ENCODE measurements at regions not wholly inside any gene's neighbourhood (a gene's known extent, or its start where the extent isn't known, plus 50 kb on each side); places are given as distances from the start of the nearest gene placed in this dataset.

DNA sequence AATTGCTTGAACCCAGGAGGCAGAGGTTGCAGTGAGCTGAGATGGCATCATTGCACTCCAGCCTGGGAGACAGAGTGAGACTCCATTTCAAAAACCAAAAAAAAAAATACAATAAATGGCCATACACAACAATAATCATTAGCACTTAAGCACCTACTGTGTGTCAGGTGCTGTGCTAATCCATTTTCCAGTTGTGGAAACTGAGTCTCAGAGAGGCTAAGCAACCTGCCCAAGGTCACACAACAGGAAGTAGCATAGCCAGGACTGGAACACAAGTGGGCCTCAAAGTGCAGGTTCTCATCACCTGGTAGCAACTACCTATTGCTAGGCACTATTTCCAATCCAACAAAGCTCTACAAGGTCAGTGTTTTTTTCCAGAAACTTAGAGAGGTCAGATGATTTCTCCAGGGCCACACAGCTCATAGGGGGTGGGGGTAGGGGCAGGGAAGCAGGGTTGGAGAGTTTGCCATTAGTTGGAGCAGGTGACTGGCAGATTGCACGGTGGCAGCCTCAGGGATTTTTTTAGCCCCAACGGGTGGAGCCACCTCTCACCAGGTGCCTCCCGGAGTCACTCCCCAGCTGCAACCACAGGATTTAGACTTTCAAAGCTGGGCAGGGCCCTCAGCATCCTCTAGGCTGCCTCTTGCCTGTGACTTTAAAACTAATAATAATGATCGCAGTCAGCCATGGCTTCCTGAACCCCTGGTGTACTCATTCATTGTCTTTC, 52.5 kb upstream of the ID3 start:
- Histone ChIP-seq H3K9me3 (no peaks in the 10 kb centered on the region), H3K36me3 (ENCODE audit: control insufficient read depth in 2 of 2, extremely low read depth in 1 of 2, insufficient read depth in 1 of 2, low read length in 1 of 2) (no peaks in the 10 kb centered on the region), H3K27me3 (replicated peaks in 1 of 2; ENCODE audit: control insufficient read depth in 2 of 2, extremely low read depth in 1 of 2, insufficient read depth in 2 of 2, low read length in 1 of 2) (no peaks in the 10 kb centered on the region), H3K4me3 (ENCODE audit: control insufficient read depth in 1 of 2, extremely low read depth in 1 of 2, low read length in 1 of 2) (no peak overlapping the region), H3K27ac (ENCODE audit: low read length) (peak overlapping the region; percentile 78), H3K4me1 (ENCODE audit: control insufficient read depth in 1 of 2, extremely low read depth in 1 of 2, insufficient read depth in 2 of 2, low read length in 2 of 2) (peaks cover 56 to 74% of the 10 kb centered on the region in 2 experiments)
- ATAC-seq (replicated peaks in 1 of 4) (peak; percentile 38 to 79 (median 57)), DNase-seq (peak in 12 of 35 experiments; percentile 15 to 61 (median 36))
- no peaks in the 10 kb centered on the region for H3K27me3 Mint-ChIP-seq
- no peaks in the 10 kb centered on the region for H3K36me3 Mint-ChIP-seq
- peaks cover 80 to 85% (median 82%) of the 10 kb centered on the region in 3 donors for H3K4me1 Mint-ChIP-seq
- 8% methylated on average over 2 of the region's 4 CpGs for WGBS (ENCODE audit: insufficient coverage)
- peak overlapping the region; percentile 95 to 99 for H3K27ac Mint-ChIP-seq
- POLR2A ChIA-PET: interaction anchor here in 1 of 2 donors (0.5 kb wide), 1 partner anchor 9 kb away, joined by 3 read pairs; no protein-coding TSS in a partner anchor
- peak overlapping the region in 2 of 3 donors; percentile 19 to 74 for H3K4me3 Mint-ChIP-seq
- CTCF ChIA-PET: interaction anchor here (0.5 to 1.8 kb wide), 5 partner anchors 9 to 306 kb away, joined by 3 to 4 read pairs (median 3); no protein-coding TSS in a partner anchor
- no peaks in the 10 kb centered on the region for H3K9me3 Mint-ChIP-seq

DNA sequence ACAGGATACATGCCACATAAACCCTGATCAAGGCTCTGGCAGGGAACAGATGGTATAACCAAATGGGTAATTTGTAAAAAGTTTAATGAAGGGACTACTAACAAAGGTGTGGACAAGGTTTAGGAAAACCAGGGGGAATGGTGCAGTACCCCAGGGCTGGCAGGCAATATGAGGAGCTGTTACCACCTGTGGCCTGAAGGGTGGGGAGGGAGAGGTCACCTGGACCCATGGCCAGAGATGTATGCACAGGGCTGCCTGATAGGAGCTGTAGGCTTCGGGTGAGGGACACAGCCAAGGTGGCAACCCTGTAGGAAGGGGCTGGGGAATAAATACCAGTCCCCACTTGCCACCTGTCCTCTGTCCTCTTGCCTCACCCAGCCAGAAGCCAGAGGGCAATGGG, 51.4 kb upstream of the ID3 start:
- H3K36me3 ChIP-seq (ENCODE audit: control insufficient read depth in 2 of 2, extremely low read depth in 1 of 2, insufficient read depth in 1 of 2, low read length in 1 of 2): no peaks in the 10 kb centered on the region
- Mint-ChIP-seq H3K27me3 (no peaks in the 10 kb centered on the region), H3K36me3 (no peaks in the 10 kb centered on the region), H3K27ac (peak overlapping the region; percentile 95 to 99), H3K4me1 (peaks cover 76 to 82% (median 77%) of the 10 kb centered on the region in 3 donors), H3K9me3 (no peaks in the 10 kb centered on the region), H3K4me3 (peak overlapping the region in 1 of 3 donors; percentile 44)
- WGBS (ENCODE audit: insufficient coverage): 100% methylated on average over 1 of the region's 1 CpG
- CTCF ChIA-PET: interaction anchor here in 1 of 2 donors (1.8 kb wide), 1 partner anchor 10 kb away, joined by 4 read pairs; no protein-coding TSS in a partner anchor
- POLR2A ChIA-PET: interaction anchor here in 1 of 2 donors (0.7 kb wide), 1 partner anchor 11 kb away, joined by 4 read pairs; no protein-coding TSS in a partner anchor
- H3K9me3 ChIP-seq: no peaks in the 10 kb centered on the region
- DNase-seq (no peak), ATAC-seq (replicated peaks in 1 of 4) (no peak)
- H3K27ac ChIP-seq (ENCODE audit: low read length): no peak overlapping the region
- H3K27me3 ChIP-seq (replicated peaks in 1 of 2; ENCODE audit: control insufficient read depth in 2 of 2, extremely low read depth in 1 of 2, insufficient read depth in 2 of 2, low read length in 1 of 2): no peaks in the 10 kb centered on the region
- H3K4me1 ChIP-seq (ENCODE audit: control insufficient read depth in 1 of 2, extremely low read depth in 1 of 2, insufficient read depth in 2 of 2, low read length in 2 of 2): peaks cover 54 to 71% of the 10 kb centered on the region in 2 experiments
- H3K4me3 ChIP-seq (ENCODE audit: control insufficient read depth in 1 of 2, extremely low read depth in 1 of 2, low read length in 1 of 2): no peak overlapping the region

GRCh38 chr1:23609971-23610370, 50.7 kb upstream of the ID3 start:
- 95% methylated on average over 4 of the region's 5 CpGs for WGBS (ENCODE audit: insufficient coverage)

More at GRCh38 chr1:23609971-23610370, 50.7 kb upstream of the ID3 start:
- ChIA-PET POLR2A (no interaction called here), CTCF (interaction anchor here in 1 of 2 donors (1.8 kb wide), 1 partner anchor 11 kb away, joined by 4 read pairs; no protein-coding TSS in a partner anchor)
- Mint-ChIP-seq H3K36me3 (no peaks in the 10 kb centered on the region), H3K9me3 (no peaks in the 10 kb centered on the region), H3K4me3 (no peak overlapping the region), H3K4me1 (peaks cover 69 to 74% (median 69%) of the 10 kb centered on the region in 3 donors), H3K27ac (peak overlapping the region; percentile 95 to 99), H3K27me3 (no peaks in the 10 kb centered on the region)
- no peaks in the 10 kb centered on the region for H3K27me3 ChIP-seq (replicated peaks in 1 of 2; ENCODE audit: control insufficient read depth in 2 of 2, extremely low read depth in 1 of 2, insufficient read depth in 2 of 2, low read length in 1 of 2)
- ATAC-seq (replicated peaks in 1 of 4): no peak
- H3K4me3 ChIP-seq (ENCODE audit: control insufficient read depth in 1 of 2, extremely low read depth in 1 of 2, low read length in 1 of 2): no peak overlapping the region
- no peaks in the 10 kb centered on the region for H3K9me3 ChIP-seq
- H3K27ac ChIP-seq (ENCODE audit: low read length): no peak overlapping the region
- peaks cover 48 to 64% of the 10 kb centered on the region in 2 experiments for H3K4me1 ChIP-seq (ENCODE audit: control insufficient read depth in 1 of 2, extremely low read depth in 1 of 2, insufficient read depth in 2 of 2, low read length in 2 of 2)
- H3K36me3 ChIP-seq (ENCODE audit: control insufficient read depth in 2 of 2, extremely low read depth in 1 of 2, insufficient read depth in 1 of 2, low read length in 1 of 2): no peaks in the 10 kb centered on the region
- DNase-seq: no peak

Data from T-cell (primary cell).